HEK293T (cell line): ENCODE measurements at regions not wholly inside any gene's neighbourhood (a gene's known extent, or its start where the extent isn't known, plus 50 kb on each side); places are given as distances from the start of the nearest gene placed in this dataset.

Experiments
- FOXM1 ChIP-seq: fragments of 450-650 bp; IDR thresholded peaks from 2 replicates; pipeline ENCODE4 v1.6.1; 2017; ENCODE audit warnings: mild to moderate bottlenecking, borderline replicate concordance
- L3MBTL2 ChIP-seq: fragments of 450-650 bp; conservative IDR thresholded peaks from 2 replicates; pipeline ENCODE4 v1.6.1; 2016; ENCODE audit warnings: mild to moderate bottlenecking
- NFRKB ChIP-seq: fragments of 450-650 bp; IDR thresholded peaks from 2 replicates; pipeline ENCODE4 v1.6.1; 2016; ENCODE audit warnings: mild to moderate bottlenecking, moderate library complexity

- TF ChIP-seq FOXM1, result no peak
- no peak for TF ChIP-seq L3MBTL2
- TF ChIP-seq NFRKB, result no peak
Observed at GRCh38 chr2:57093020-57093419, 909.2 kb downstream of the CCDC85A start.
